ENCODE measurements at regions not wholly inside any gene's neighbourhood (a gene's known extent, or its start where the extent isn't known, plus 50 kb on each side); places are given as distances from the start of the nearest gene placed in this dataset.
A peak's percentile ranks its signal among the peaks of the same experiment; 100 is the strongest.

DNA sequence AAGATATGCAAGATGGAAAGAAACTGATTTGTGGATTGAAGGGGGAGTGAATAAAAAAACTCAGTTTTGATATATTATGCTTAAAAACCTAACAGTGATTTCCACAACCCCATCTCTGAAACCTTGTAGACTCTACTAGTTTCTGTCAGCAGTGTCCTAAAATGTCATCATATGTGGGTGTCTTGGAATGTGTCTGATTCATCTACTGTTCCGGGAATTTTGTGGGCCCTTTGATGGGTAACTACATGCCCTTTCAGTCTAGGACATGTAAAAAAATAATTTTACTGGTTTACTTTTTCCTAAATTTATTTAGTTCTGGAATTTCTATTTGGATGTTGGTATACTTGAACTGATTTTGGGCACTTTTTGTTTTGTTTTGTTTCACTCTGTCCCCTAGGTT, 118.9 kb upstream of the NMUR2 start:
- Mint-ChIP-seq H3K36me3 (ENCODE audit: low read depth, unreplicated experiment) (no peaks in the 10 kb centered on the region), H3K27ac (ENCODE audit: unreplicated experiment) (no peak overlapping the region), H3K4me1 (ENCODE audit: unreplicated experiment) (peaks cover 2% of the 10 kb centered on the region), H3K9me3 (ENCODE audit: unreplicated experiment) (no peaks in the 10 kb centered on the region), H3K27me3 (ENCODE audit: unreplicated experiment) (no peaks in the 10 kb centered on the region), H3K4me3 (ENCODE audit: unreplicated experiment) (no peak overlapping the region)
- DNase-seq (ENCODE audit: low spot score): no peak
- TF ChIP-seq, protein P1, sequence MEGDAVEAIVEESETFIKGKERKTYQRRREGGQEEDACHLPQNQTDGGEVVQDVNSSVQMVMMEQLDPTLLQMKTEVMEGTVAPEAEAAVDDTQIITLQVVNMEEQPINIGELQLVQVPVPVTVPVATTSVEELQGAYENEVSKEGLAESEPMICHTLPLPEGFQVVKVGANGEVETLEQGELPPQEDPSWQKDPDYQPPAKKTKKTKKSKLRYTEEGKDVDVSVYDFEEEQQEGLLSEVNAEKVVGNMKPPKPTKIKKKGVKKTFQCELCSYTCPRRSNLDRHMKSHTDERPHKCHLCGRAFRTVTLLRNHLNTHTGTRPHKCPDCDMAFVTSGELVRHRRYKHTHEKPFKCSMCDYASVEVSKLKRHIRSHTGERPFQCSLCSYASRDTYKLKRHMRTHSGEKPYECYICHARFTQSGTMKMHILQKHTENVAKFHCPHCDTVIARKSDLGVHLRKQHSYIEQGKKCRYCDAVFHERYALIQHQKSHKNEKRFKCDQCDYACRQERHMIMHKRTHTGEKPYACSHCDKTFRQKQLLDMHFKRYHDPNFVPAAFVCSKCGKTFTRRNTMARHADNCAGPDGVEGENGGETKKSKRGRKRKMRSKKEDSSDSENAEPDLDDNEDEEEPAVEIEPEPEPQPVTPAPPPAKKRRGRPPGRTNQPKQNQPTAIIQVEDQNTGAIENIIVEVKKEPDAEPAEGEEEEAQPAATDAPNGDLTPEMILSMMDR (IDR thresholded peaks at IDR 0.05; ENCODE audit: unreplicated experiment): no peak

DNA sequence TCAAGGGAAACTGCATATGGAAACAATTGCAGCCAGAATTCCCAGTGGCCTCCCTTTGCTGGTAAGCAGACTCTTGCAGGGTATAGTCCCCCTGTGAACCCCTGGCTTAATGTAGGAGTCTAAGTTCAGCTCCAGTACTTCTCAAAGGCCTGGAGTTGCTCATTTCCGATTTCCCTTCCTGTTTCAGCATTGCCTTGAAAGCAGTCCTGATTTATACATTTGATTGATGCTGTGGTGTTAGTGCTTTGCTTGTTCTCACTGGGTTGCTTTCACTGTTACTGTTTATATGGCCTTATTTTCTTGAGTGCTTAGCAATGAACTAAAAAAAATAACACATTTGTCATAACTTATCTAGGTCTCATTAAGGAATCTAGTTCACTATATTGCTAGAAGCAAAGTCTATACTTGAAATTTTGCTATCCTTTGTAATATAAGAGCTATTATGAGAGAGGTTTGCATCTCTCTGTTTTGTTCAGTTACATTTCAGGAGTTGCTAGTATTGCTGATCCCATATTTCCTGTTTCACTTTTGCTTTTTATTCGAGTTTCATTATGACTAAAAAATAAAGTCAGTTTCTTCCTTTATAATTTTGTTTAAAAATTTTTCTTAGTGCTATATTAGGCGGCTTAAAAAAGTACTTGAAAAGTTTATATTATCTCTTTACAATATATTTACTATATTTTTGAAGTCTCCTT, 122.4 kb upstream of the NMUR2 start:
- no peak overlapping the region for H3K27ac Mint-ChIP-seq (ENCODE audit: unreplicated experiment)
- peaks cover 7% of the 10 kb centered on the region for H3K4me1 Mint-ChIP-seq (ENCODE audit: unreplicated experiment)
- TF ChIP-seq, protein P1 (IDR thresholded peaks at IDR 0.05; ENCODE audit: unreplicated experiment): no peak
- H3K9me3 Mint-ChIP-seq (ENCODE audit: unreplicated experiment): no peaks in the 10 kb centered on the region
- H3K4me3 Mint-ChIP-seq (ENCODE audit: unreplicated experiment): no peak overlapping the region
- no peak for DNase-seq (ENCODE audit: low spot score)
- no peaks in the 10 kb centered on the region for H3K36me3 Mint-ChIP-seq (ENCODE audit: low read depth, unreplicated experiment)
- peaks cover 3% of the 10 kb centered on the region for H3K27me3 Mint-ChIP-seq (ENCODE audit: unreplicated experiment)

DNA sequence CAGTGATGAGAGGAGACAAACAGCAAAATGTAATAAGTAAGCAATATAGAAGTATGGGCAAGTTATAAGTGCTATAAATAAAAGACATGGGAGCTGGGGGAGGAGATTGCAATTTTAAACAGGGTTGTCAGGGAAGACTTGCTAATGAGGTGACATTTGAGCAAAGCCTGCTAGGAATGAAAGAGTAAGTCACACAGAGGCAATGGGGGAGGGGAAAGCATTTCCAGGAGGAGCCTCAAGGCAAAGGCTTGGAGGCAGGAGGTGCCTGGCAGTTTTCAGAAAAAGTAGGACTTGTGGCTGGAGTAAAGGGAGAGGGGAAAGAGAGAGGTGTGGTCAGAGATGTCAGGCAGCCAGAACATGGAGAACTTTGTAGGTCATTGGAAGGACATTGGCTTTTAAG, 124.4 kb upstream of the NMUR2 start:
- DNase-seq (ENCODE audit: low spot score): no peak
- no peaks in the 10 kb centered on the region for H3K9me3 Mint-ChIP-seq (ENCODE audit: unreplicated experiment)
- no peaks in the 10 kb centered on the region for H3K36me3 Mint-ChIP-seq (ENCODE audit: low read depth, unreplicated experiment)
- TF ChIP-seq, protein P1 (IDR thresholded peaks at IDR 0.05; ENCODE audit: unreplicated experiment): no peak
- H3K27me3 Mint-ChIP-seq (ENCODE audit: unreplicated experiment): peaks cover 4% of the 10 kb centered on the region
- H3K4me1 Mint-ChIP-seq (ENCODE audit: unreplicated experiment): peaks cover 11% of the 10 kb centered on the region
- no peak overlapping the region for H3K27ac Mint-ChIP-seq (ENCODE audit: unreplicated experiment)
- no peak overlapping the region for H3K4me3 Mint-ChIP-seq (ENCODE audit: unreplicated experiment)

DNA sequence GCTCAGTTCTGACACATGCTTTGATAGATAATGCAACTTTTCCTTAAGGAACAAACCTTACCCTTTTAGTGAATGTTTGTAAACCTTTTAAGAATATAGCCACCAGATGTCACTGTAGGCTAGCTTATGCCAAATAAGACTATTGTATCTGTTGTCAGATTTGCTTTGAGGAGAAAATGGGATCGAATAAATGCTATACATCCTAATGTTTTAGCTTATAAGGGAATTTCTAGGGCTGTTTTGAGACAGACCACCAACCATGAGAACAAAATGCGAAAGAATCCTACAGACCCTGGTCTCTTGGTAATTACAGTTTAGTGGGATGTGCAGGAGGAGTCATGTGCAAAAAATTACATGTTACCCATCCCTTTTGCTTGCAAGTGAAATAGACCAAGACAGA, 127.6 kb upstream of the NMUR2 start:
- Mint-ChIP-seq H3K9me3 (ENCODE audit: unreplicated experiment) (no peaks in the 10 kb centered on the region), H3K36me3 (ENCODE audit: low read depth, unreplicated experiment) (no peaks in the 10 kb centered on the region), H3K4me3 (ENCODE audit: unreplicated experiment) (no peak overlapping the region), H3K27ac (ENCODE audit: unreplicated experiment) (no peak overlapping the region), H3K27me3 (ENCODE audit: unreplicated experiment) (peaks cover 4% of the 10 kb centered on the region), H3K4me1 (ENCODE audit: unreplicated experiment) (peaks cover 10% of the 10 kb centered on the region)
- peak; percentile 16 for DNase-seq (ENCODE audit: low spot score)
- TF ChIP-seq, protein P1 (IDR thresholded peaks at IDR 0.05; ENCODE audit: unreplicated experiment): peak; percentile 40

DNA sequence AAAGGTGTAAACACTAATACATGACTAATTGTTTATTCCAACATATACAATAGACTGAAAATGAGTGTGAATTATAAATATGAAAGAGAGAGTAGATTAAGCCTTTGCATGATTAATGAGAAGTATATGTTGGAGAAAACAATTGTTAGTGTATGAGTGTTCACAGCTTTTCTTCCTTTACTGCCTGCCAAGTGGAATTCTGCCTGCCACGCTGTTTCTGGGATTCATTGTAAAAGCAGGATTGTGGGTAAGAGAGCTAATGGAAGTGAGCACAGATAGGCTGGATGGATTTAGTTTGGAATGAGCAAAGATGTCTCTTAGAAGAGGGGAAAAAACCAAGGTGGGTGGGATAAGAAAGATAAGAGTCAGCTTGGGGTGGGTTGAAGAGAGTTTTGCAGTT, 129.6 kb upstream of the NMUR2 start:
- TF ChIP-seq, protein P1 (IDR thresholded peaks at IDR 0.05; ENCODE audit: unreplicated experiment): no peak
- Mint-ChIP-seq H3K27me3 (ENCODE audit: unreplicated experiment) (peaks cover 3% of the 10 kb centered on the region), H3K4me1 (ENCODE audit: unreplicated experiment) (peaks cover 6% of the 10 kb centered on the region), H3K27ac (ENCODE audit: unreplicated experiment) (no peak overlapping the region), H3K9me3 (ENCODE audit: unreplicated experiment) (no peaks in the 10 kb centered on the region), H3K36me3 (ENCODE audit: low read depth, unreplicated experiment) (no peaks in the 10 kb centered on the region), H3K4me3 (ENCODE audit: unreplicated experiment) (no peak overlapping the region)
- DNase-seq (ENCODE audit: low spot score): no peak
